ENCODE measurements at regions not wholly inside any gene's neighbourhood (a gene's known extent, or its start where the extent isn't known, plus 50 kb on each side); places are given as distances from the start of the nearest gene placed in this dataset.

- TF ChIP-seq USF2 (IDR thresholded peaks at IDR 0.05) (no peak), ZSCAN20 (CRISPR knock-in tag; IDR thresholded peaks at IDR 0.05) (no peak), PHF8 (IDR thresholded peaks at IDR 0.05; ENCODE audit: borderline replicate concordance, low read depth) (no peak), RAD21 (conservative IDR thresholded peaks at IDR 0.05 in 1 of 2, IDR thresholded peaks at IDR 0.05 in 1 of 2) (no peak), BHLHE40 (IDR thresholded peaks at IDR 0.05; ENCODE audit: low read depth, low read length) (no peak), EP300 (IDR thresholded peaks at IDR 0.05) (no peak)
Measured at GRCh38 chr7:156232931-156233705, 407.5 kb upstream of the RNF32 start (continued).

DNA sequence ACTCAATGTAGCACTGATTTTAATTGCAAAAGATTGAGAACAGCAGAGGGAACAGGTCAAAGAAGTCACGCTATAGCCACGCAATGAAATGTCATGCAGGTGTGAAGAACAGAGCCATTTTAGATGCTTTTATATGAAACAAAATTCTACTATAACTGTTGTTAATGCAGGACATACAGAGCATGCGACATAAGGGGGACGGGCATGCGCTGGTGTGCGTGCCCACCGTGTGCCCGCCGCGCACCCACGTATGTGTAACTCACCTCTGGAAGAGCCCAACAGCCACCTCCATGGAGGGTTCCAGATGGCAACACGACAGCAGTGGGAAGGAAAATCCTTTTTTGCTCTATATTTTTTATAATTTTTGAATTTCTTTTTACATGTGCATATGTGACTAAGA lies 410.0 kb upstream of the RNF32 start:
- CTCF ChIA-PET, result interaction anchor here (0.6 kb wide), 1 partner anchor 418 kb away, joined by 5 read pairs; no protein-coding TSS in a partner anchor
- no peaks in the 10 kb centered on the region for H3K4me1 ChIP-seq

GRCh38 chr7:156224833-156225225 lies 412.6 kb upstream of the SHH start:
- DNase-seq (ENCODE audit: low read depth in 1 of 2, low spot score in 1 of 2), result no peak
- no peak overlapping the region for H3K4me2 ChIP-seq
- H3K9me3 ChIP-seq, result peaks cover 19% of the 10 kb centered on the region
- no peaks in the 10 kb centered on the region for H3K4me1 ChIP-seq
- CTCF ChIA-PET, result interaction anchor here (1.1 kb wide), 1 partner anchor 248 kb away, joined by 3 read pairs; no protein-coding TSS in a partner anchor
- TF ChIP-seq SMC3 (IDR thresholded peaks at IDR 0.05) (no peak), NFE2L2 (conservative IDR thresholded peaks at IDR 0.05; ENCODE audit: low read length) (no peak), HOXA7 (CRISPR knock-in tag; IDR thresholded peaks at IDR 0.05) (no peak), TP53 (CRISPR knock-in tag; IDR thresholded peaks at IDR 0.05) (no peak), EHMT2 (IDR thresholded peaks at IDR 0.05; ENCODE audit: low read depth) (no peak), RFX5 (IDR thresholded peaks at IDR 0.05) (no peak), HOXB5 (CRISPR knock-in tag; IDR thresholded peaks at IDR 0.05) (no peak), CEBPB (IDR thresholded peaks at IDR 0.05) (no peak), ZFP36 (IDR thresholded peaks at IDR 0.05; ENCODE audit: borderline replicate concordance, partially characterized antibody) (no peak)
- TF ChIP-seq, protein P1, sequence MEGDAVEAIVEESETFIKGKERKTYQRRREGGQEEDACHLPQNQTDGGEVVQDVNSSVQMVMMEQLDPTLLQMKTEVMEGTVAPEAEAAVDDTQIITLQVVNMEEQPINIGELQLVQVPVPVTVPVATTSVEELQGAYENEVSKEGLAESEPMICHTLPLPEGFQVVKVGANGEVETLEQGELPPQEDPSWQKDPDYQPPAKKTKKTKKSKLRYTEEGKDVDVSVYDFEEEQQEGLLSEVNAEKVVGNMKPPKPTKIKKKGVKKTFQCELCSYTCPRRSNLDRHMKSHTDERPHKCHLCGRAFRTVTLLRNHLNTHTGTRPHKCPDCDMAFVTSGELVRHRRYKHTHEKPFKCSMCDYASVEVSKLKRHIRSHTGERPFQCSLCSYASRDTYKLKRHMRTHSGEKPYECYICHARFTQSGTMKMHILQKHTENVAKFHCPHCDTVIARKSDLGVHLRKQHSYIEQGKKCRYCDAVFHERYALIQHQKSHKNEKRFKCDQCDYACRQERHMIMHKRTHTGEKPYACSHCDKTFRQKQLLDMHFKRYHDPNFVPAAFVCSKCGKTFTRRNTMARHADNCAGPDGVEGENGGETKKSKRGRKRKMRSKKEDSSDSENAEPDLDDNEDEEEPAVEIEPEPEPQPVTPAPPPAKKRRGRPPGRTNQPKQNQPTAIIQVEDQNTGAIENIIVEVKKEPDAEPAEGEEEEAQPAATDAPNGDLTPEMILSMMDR (IDR thresholded peaks at IDR 0.05), result no peak
- no peak overlapping the region for H3K27ac ChIP-seq
- no peak overlapping the region for H3K4me3 ChIP-seq
- POLR2A ChIA-PET, result no interaction called here
- WGBS (ENCODE audit: missing lambda C conversion rate), result 5% methylated on average over 1 of the region's 1 CpG
- no peak for FAIRE-seq
- ATAC-seq, result no peak

More for the DNA sequence above, 410.0 kb upstream of the RNF32 start:
- Histone ChIP-seq H3K27ac (no peak overlapping the region), H3K4me3 (no peak overlapping the region), H3K9me3 (peaks cover 14% of the 10 kb centered on the region), H3K4me2 (no peak overlapping the region)
- no peak for ATAC-seq
- no peak for FAIRE-seq
- 78% methylated on average over 12 of the region's 12 CpGs for WGBS (ENCODE audit: missing lambda C conversion rate)
- POLR2A ChIA-PET, result no interaction called here
- DNase-seq (ENCODE audit: low read depth in 1 of 2, low spot score in 1 of 2), result no peak
- no peak for TF ChIP-seq POLR2AphosphoS2 (conservative IDR thresholded peaks at IDR 0.05; ENCODE audit: low read length)
- no peak for TF ChIP-seq CHD2 (IDR thresholded peaks at IDR 0.05; ENCODE audit: low read length, partially characterized antibody)
- no peak for TF ChIP-seq MAZ (IDR thresholded peaks at IDR 0.05; ENCODE audit: borderline replicate concordance, low read depth, low read length)
- TF ChIP-seq SMC3 (IDR thresholded peaks at IDR 0.05), result no peak
